Keratinocyte (primary cell): ENCODE measurements at regions not wholly inside any gene's neighbourhood (a gene's known extent, or its start where the extent isn't known, plus 50 kb on each side); places are given as distances from the start of the nearest gene placed in this dataset.

Source experiments
- DNase-seq: peaks from one replicate; pipeline ENCODE4 v3.0.0-alpha.2; 2011; ENCODE audit warnings: low read depth, missing footprints, low spot score
- FAIRE-seq: peaks from 2 replicates; lab custom pipeline; 2011; peaks lifted over from hg19 to GRCh38; lab: Jason Lieb, UNC
- H2AFZ ChIP-seq: 2 replicates; pipeline ENCODE4 v1.6.0; 2012; ENCODE audit warnings: low read length, control low read depth, inconsistent platforms; ENCODE audit not compliant: control insufficient read depth
- H3K27ac ChIP-seq: 2 replicates; pipeline ENCODE4 v1.5.1; 2011; ENCODE audit warnings: low read length; ENCODE audit not compliant: control insufficient read depth, insufficient read depth
- H3K27me3 ChIP-seq: 3 replicates; pipeline ENCODE4 v1.6.0; 2011; ENCODE audit warnings: low read length; ENCODE audit not compliant: control insufficient read depth, insufficient read depth; ENCODE audit errors: extremely low read depth
- H3K36me3 ChIP-seq, 2 experiments: 2 replicates in 1 of 2; 3 replicates in 1 of 2; pipeline ENCODE4 v1.5.1; 2011; ENCODE audit warnings: low read length in 2 of 2, mild to moderate bottlenecking in 1 of 2; ENCODE audit not compliant: control insufficient read depth in 2 of 2, insufficient read depth in 2 of 2; ENCODE audit errors: extremely low read depth in 1 of 2
- H3K4me1 ChIP-seq: 3 replicates; pipeline ENCODE4 v1.5.1; 2011; ENCODE audit warnings: low read length; ENCODE audit not compliant: control insufficient read depth, insufficient read depth; ENCODE audit errors: extremely low read depth
- H3K4me2 ChIP-seq: 3 replicates; pipeline ENCODE4 v1.6.0; 2011; ENCODE audit warnings: low read depth, low read length; ENCODE audit not compliant: control insufficient read depth, insufficient read depth; ENCODE audit errors: extremely low read depth
- H3K4me3 ChIP-seq, 3 experiments: fragments of 200-600 bp in 1 of 3; sonication (generic) in 1 of 3; 2 replicates in 2 of 3; 3 replicates in 1 of 3; pipeline ENCODE4 v1.5.1; 2011 to 2016; ENCODE audit warnings: low read length in 3 of 3, mild to moderate bottlenecking in 3 of 3, control low read depth in 2 of 3, inconsistent platforms in 1 of 3, low read depth in 1 of 3, mixed read lengths in 1 of 3, mixed run types in 1 of 3, moderate library complexity in 1 of 3; ENCODE audit not compliant: control insufficient read depth in 2 of 3, insufficient read depth in 2 of 3; ENCODE audit errors: extremely low read depth in 1 of 3
- H3K79me2 ChIP-seq: 2 replicates; pipeline ENCODE4 v1.6.0; 2012; ENCODE audit warnings: low read length; ENCODE audit not compliant: control insufficient read depth, insufficient read depth
- H3K9ac ChIP-seq: 3 replicates; pipeline ENCODE4 v1.6.0; 2011; ENCODE audit warnings: low read length; ENCODE audit not compliant: control insufficient read depth, insufficient read depth; ENCODE audit errors: extremely low read depth
- H3K9me1 ChIP-seq: 3 replicates; pipeline ENCODE4 v1.6.0; 2011; ENCODE audit warnings: low read length; ENCODE audit not compliant: control insufficient read depth, insufficient read depth; ENCODE audit errors: extremely low read depth
- H3K9me3 ChIP-seq: 2 replicates; pipeline ENCODE4 v1.5.1; 2012; ENCODE audit warnings: low read depth, low read length; ENCODE audit not compliant: control insufficient read depth
- H4K20me1 ChIP-seq: 3 replicates; pipeline ENCODE4 v1.6.0; 2011; ENCODE audit warnings: low read length; ENCODE audit not compliant: control insufficient read depth, insufficient read depth; ENCODE audit errors: extremely low read depth
- CTCF ChIP-seq, 3 experiments: IDR thresholded peaks in 1 of 3; conservative IDR thresholded peaks in 1 of 3; optimal IDR thresholded peaks in 1 of 3; 2 replicates in 2 of 3; 3 replicates in 1 of 3; pipeline versions ENCODE3 to v1.5.1; 2011; ENCODE audit warnings: low read length in 3 of 3, mild to moderate bottlenecking in 3 of 3, moderate library complexity in 2 of 3, control low read depth in 1 of 3, inconsistent platforms in 1 of 3; ENCODE audit not compliant: insufficient read depth in 2 of 3; ENCODE audit errors: extremely low read depth in 1 of 3
- EZH2 ChIP-seq: IDR thresholded peaks from one replicate; pipeline ENCODE4 v1.6.1; 2012; ENCODE audit warnings: inconsistent platforms, mild to moderate bottlenecking, low read length, moderate library complexity
- dilution Hi-C: fragments of 300-500 bp; cut with MboI; formaldehyde crosslinking; loops from one replicate; pipeline ENCODE4 v1.7.0; 2020; ENCODE audit warnings: low sequenced_read_pairs; ENCODE audit not compliant: extremely low pct_ligation_motif_present

- FAIRE-seq = no peak
Measured at GRCh38 chr12:78599366-78599765, 265.2 kb upstream of the SYT1 start.

GRCh38 chr12:78600541-78600940 lies 264.0 kb upstream of the SYT1 start:
- Histone ChIP-seq H3K4me1 (no peaks in the 10 kb centered on the region), H3K36me3 (no peaks in the 10 kb centered on the region), H3K4me2 (no peak overlapping the region), H2AFZ (no peak overlapping the region), H3K27me3 (no peaks in the 10 kb centered on the region), H4K20me1 (no peaks in the 10 kb centered on the region), H3K9me3 (no peaks in the 10 kb centered on the region), H3K27ac (no peak overlapping the region), H3K9ac (no peak overlapping the region), H3K79me2 (no peaks in the 10 kb centered on the region), H3K4me3 (no peak overlapping the region), H3K9me1 (no peaks in the 10 kb centered on the region)
- DNase-seq (no peak), FAIRE-seq (no peak)
- TF ChIP-seq CTCF (optimal IDR thresholded peaks at IDR 0.05 in 1 of 3, IDR thresholded peaks at IDR 0.05 in 1 of 3, conservative IDR thresholded peaks at IDR 0.05 in 1 of 3; ENCODE audit: extremely low read depth in 1 of 3, insufficient read depth in 2 of 3, low read length in 3 of 3) (no peak), EZH2 (no peak)
- dilution Hi-C loops = no loop called here

More at GRCh38 chr12:78599366-78599765, 265.2 kb upstream of the SYT1 start:
- no peak for DNase-seq
- no peaks in the 10 kb centered on the region for H3K9me3 ChIP-seq
- no peak overlapping the region for H3K27ac ChIP-seq
- H3K9me1 ChIP-seq = no peaks in the 10 kb centered on the region
- H2AFZ ChIP-seq = no peak overlapping the region
- no peaks in the 10 kb centered on the region for H3K27me3 ChIP-seq
- H3K36me3 ChIP-seq = no peaks in the 10 kb centered on the region
- H3K4me2 ChIP-seq = no peak overlapping the region
- H3K4me1 ChIP-seq = no peaks in the 10 kb centered on the region
- H3K4me3 ChIP-seq = no peak overlapping the region
- H3K9ac ChIP-seq = no peak overlapping the region
- no peaks in the 10 kb centered on the region for H3K79me2 ChIP-seq
- TF ChIP-seq EZH2 = no peak
- TF ChIP-seq CTCF (optimal IDR thresholded peaks at IDR 0.05 in 1 of 3, IDR thresholded peaks at IDR 0.05 in 1 of 3, conservative IDR thresholded peaks at IDR 0.05 in 1 of 3; ENCODE audit: extremely low read depth in 1 of 3, insufficient read depth in 2 of 3, low read length in 3 of 3) = no peak
- H4K20me1 ChIP-seq = no peaks in the 10 kb centered on the region
- dilution Hi-C loops = no loop called here
